Right lobe of liver (tissue), 6 donors: ENCODE measurements at regions not wholly inside any gene's neighbourhood (a gene's known extent, or its start where the extent isn't known, plus 50 kb on each side); places are given as distances from the start of the nearest gene placed in this dataset.

Experiments used
- ATAC-seq, 4 donors: fragments of 200-7000 bp; cut with Tn5 transposase; one replicate each; pipeline ENCODE4 v1.9.1; 2020; ENCODE audit warnings: mild to moderate bottlenecking in 4 of 4, moderate library complexity in 4 of 4
- DNase-seq, 3 donors: peaks; one replicate each; pipeline ENCODE4 v3.0.0-alpha.2; 2020
- H3K27ac ChIP-seq, 3 donors: fragments of 200-600 bp; one replicate each; pipeline ENCODE4 v1.8.0; 2022
- H3K27me3 ChIP-seq, 2 donors: fragments of 200-600 bp; one replicate each; pipeline ENCODE4 v1.8.0; 2022
- H3K36me3 ChIP-seq, 4 donors: fragments of 200-600 bp; sonication (generic) in 1 of 4; one replicate each; pipeline versions ENCODE4 v1.5.1 to v1.8.0; 2017 to 2022; ENCODE audit warnings: control low read depth in 1 of 4
- H3K4me1 ChIP-seq, 4 donors: fragments of 200-600 bp; sonication (generic) in 1 of 4; one replicate each; pipeline versions ENCODE4 v1.5.1 to v1.8.0; 2017 to 2022; ENCODE audit warnings: control low read depth in 1 of 4
- H3K4me3 ChIP-seq, 3 donors: fragments of 200-600 bp; one replicate each; pipeline ENCODE4 v1.8.0; 2022
- H3K9me3 ChIP-seq, 4 donors: fragments of 200-600 bp; sonication (generic) in 1 of 4; one replicate each; pipeline versions ENCODE4 v1.5.1 to v1.8.0; 2017 to 2022; ENCODE audit warnings: control low read depth in 1 of 4
- CTCF ChIP-seq, 4 donors: fragments of 200-600 bp in 3 of 4; fragments of 450-650 bp in 1 of 4; IDR thresholded peaks; one replicate each; pipeline versions ENCODE4 v1.5.1 to v1.8.0; 2016 to 2022; ENCODE audit warnings: antibody characterized with exemption in 4 of 4, mild to moderate bottlenecking in 2 of 4
- POLR2A ChIP-seq: fragments of 450-650 bp; IDR thresholded peaks from one replicate; pipeline ENCODE4 v1.6.1; 2017; ENCODE audit warnings: antibody characterized with exemption, mild to moderate bottlenecking
- WGBS: methylation state at CpG from one replicate; pipeline ENCODE4 v1.1.6; 2018; ENCODE audit warnings: low coverage, low lambda C conversion rate; ENCODE audit not compliant: insufficient coverage; ENCODE audit errors: missing lambda C conversion rate; 5-methylcytosine and 5-hydroxymethylcytosine counted together
- intact Hi-C, 2 donors: fragments of 100-400 bp; cut with DNase I; formaldehyde crosslinking; loops; one replicate each; pipeline versions ENCODE4 v1.11.2 to v1.14.1; 2022
- donor health status: DM: no; HTN: yes; CAD: no.
- donor health status: DM: no; HTN: no; CAD: no.
- donor health status: DM: no; HTN: no; CAD: no.
- donor health status: DM: no; HTN: yes; CAD: no.
- donor health status: DM: no; HTN: yes; CAD: no.

GRCh38 chr1:37387854-37388253 is 86.5 kb upstream of the ZC3H12A start:
- Histone ChIP-seq H3K27me3 (no peaks in the 10 kb centered on the region), H3K27ac (no peak overlapping the region), H3K4me1 (no peaks in the 10 kb centered on the region), H3K36me3 (no peaks in the 10 kb centered on the region), H3K4me3 (no peak overlapping the region), H3K9me3 (no peaks in the 10 kb centered on the region)
- no peak for TF ChIP-seq CTCF (IDR thresholded peaks at IDR 0.05)
- TF ChIP-seq POLR2A = no peak
- intact Hi-C loops = no loop called here
- 67% methylated on average over 2 of the region's 5 CpGs for WGBS
- no peak for DNase-seq
- no peak for ATAC-seq

- no peaks in the 10 kb centered on the region for H3K4me1 ChIP-seq
- no peak overlapping the region for H3K27ac ChIP-seq
- TF ChIP-seq CTCF (IDR thresholded peaks at IDR 0.05) = no peak
- intact Hi-C loops = no loop called here
- ATAC-seq (no peak), DNase-seq (no peak)
- H3K4me3 ChIP-seq = no peak overlapping the region
- no peaks in the 10 kb centered on the region for H3K36me3 ChIP-seq
- 54% methylated on average over 6 of the region's 6 CpGs for WGBS
- H3K9me3 ChIP-seq = no peaks in the 10 kb centered on the region
- no peaks in the 10 kb centered on the region for H3K27me3 ChIP-seq
These were observed 85.1 kb upstream of the ZC3H12A start for GRCh38 chr1:37389327-37389726.

GRCh38 chr1:37391211-37392011 is 83.0 kb upstream of the ZC3H12A start:
- TF ChIP-seq POLR2A (no peak), CTCF (IDR thresholded peaks at IDR 0.05) (no peak)
- Histone ChIP-seq H3K4me1 (no peaks in the 10 kb centered on the region), H3K36me3 (no peaks in the 10 kb centered on the region), H3K27me3 (no peaks in the 10 kb centered on the region), H3K4me3 (no peak overlapping the region), H3K27ac (no peak overlapping the region), H3K9me3 (no peaks in the 10 kb centered on the region)
- no peak for DNase-seq
- intact Hi-C loops = no loop called here
- 17% methylated on average over 9 of the region's 11 CpGs for WGBS
- ATAC-seq = no peak

- no peak for DNase-seq
- intact Hi-C loops = no loop called here
- Histone ChIP-seq H3K4me1 (no peaks in the 10 kb centered on the region), H3K27ac (no peak overlapping the region), H3K36me3 (no peaks in the 10 kb centered on the region), H3K9me3 (no peaks in the 10 kb centered on the region), H3K4me3 (no peak overlapping the region), H3K27me3 (no peaks in the 10 kb centered on the region)
- TF ChIP-seq POLR2A (no peak), CTCF (IDR thresholded peaks at IDR 0.05) (no peak)
- ATAC-seq = no peak
- WGBS = no CpG with 5 or more reads among the region's 5 CpGs
These were observed 82.3 kb upstream of the ZC3H12A start for GRCh38 chr1:37392051-37392450.
